GM23338 (cell line): ENCODE measurements at regions not wholly inside any gene's neighbourhood (a gene's known extent, or its start where the extent isn't known, plus 50 kb on each side); places are given as distances from the start of the nearest gene placed in this dataset.

Experiments
- ATAC-seq: fragments of 200-7000 bp; cut with Tn5 transposase; 3 replicates; pipeline ENCODE4 v1.9.1; 2020
- DNase-seq: peaks from one replicate; pipeline ENCODE4 v3.0.0-alpha.2; 2015; ENCODE audit warnings: low spot score
- H2AFZ ChIP-seq: fragments of 200-600 bp; sonication (generic); 2 replicates; pipeline ENCODE4 v1.8.0; 2016; ENCODE audit warnings: antibody characterized with exemption, mild to moderate bottlenecking, moderate library complexity
- H3F3A ChIP-seq: fragments of 200-600 bp; sonication (generic); replicated peaks from 2 replicates; pipeline ENCODE4 v1.8.0; 2017; ENCODE audit warnings: antibody characterized with exemption, mixed run types, low read depth
- H3K27ac ChIP-seq: fragments of 200-600 bp; sonication (generic); 2 replicates; pipeline ENCODE4 v1.6.1; 2016; ENCODE audit warnings: low read depth
- H3K27me3 ChIP-seq: fragments of 200-600 bp; sonication (generic); 2 replicates; pipeline ENCODE4 v1.8.0; 2016; ENCODE audit warnings: mild to moderate bottlenecking, mixed run types, moderate library complexity; ENCODE audit not compliant: insufficient read depth
- H3K36me3 ChIP-seq: fragments of 200-600 bp; sonication (generic); 2 replicates; pipeline ENCODE4 v1.8.0; 2016; ENCODE audit warnings: mild to moderate bottlenecking; ENCODE audit not compliant: insufficient read depth
- H3K4me1 ChIP-seq: fragments of 200-600 bp; sonication (generic); 2 replicates; pipeline ENCODE4 v1.8.0; 2016; ENCODE audit warnings: mild to moderate bottlenecking, moderate library complexity; ENCODE audit not compliant: insufficient read depth
- H3K4me2 ChIP-seq: fragments of 200-600 bp; sonication (generic); 2 replicates; pipeline ENCODE4 v1.7.1; 2017; ENCODE audit warnings: mixed run types
- H3K4me3 ChIP-seq: fragments of 200-600 bp; sonication (generic); 2 replicates; pipeline ENCODE4 v1.6.1; 2016; ENCODE audit warnings: mixed run types
- H3K79me2 ChIP-seq: fragments of 200-600 bp; sonication (generic); replicated peaks from 2 replicates; pipeline ENCODE4 v1.8.0; 2017; ENCODE audit warnings: mild to moderate bottlenecking; ENCODE audit not compliant: insufficient read depth
- H3K9me2 ChIP-seq: fragments of 200-600 bp; sonication (generic); 2 replicates; pipeline ENCODE4 v1.8.0; 2017; ENCODE audit not compliant: insufficient read depth
- H4K20me1 ChIP-seq: fragments of 200-600 bp; sonication (generic); replicated peaks from 2 replicates; pipeline ENCODE4 v1.8.0; 2017; ENCODE audit warnings: mild to moderate bottlenecking; ENCODE audit not compliant: insufficient read depth
- H3K27ac Mint-ChIP-seq: 2 replicates; pipeline ENCODE4 v1.8.0; 2020; ENCODE audit warnings: inconsistent platforms, mild to moderate bottlenecking, moderate library complexity, mixed read lengths
- H3K27me3 Mint-ChIP-seq: 3 replicates; pipeline ENCODE4 v1.8.0; 2022; ENCODE audit warnings: low read depth, mild to moderate bottlenecking, moderate library complexity, mixed read lengths, inconsistent platforms; ENCODE audit not compliant: insufficient read depth, poor library complexity
- H3K36me3 Mint-ChIP-seq: 3 replicates; pipeline ENCODE4 v1.8.0; 2021; ENCODE audit warnings: low read depth, mild to moderate bottlenecking, inconsistent platforms, moderate library complexity, mixed read lengths
- H3K4me1 Mint-ChIP-seq: 3 replicates; pipeline ENCODE4 v1.8.0; 2020; ENCODE audit warnings: mild to moderate bottlenecking, inconsistent platforms, mixed read lengths
- H3K4me3 Mint-ChIP-seq: 3 replicates; pipeline ENCODE4 v1.8.0; 2021; ENCODE audit warnings: moderate library complexity, mild to moderate bottlenecking, inconsistent platforms, mixed read lengths
- H3K9me3 Mint-ChIP-seq: 3 replicates; pipeline ENCODE4 v1.8.0; 2020; ENCODE audit warnings: moderate library complexity, mild to moderate bottlenecking, inconsistent platforms, mixed read lengths
- CREB1 ChIP-seq: fragments of 250-450 bp; sonication (Bioruptor Pico); IDR thresholded peaks from 2 replicates; pipeline ENCODE4 v1.5.0; 2020; ENCODE audit warnings: low read depth, mild to moderate bottlenecking, moderate library complexity
- CTCF ChIP-seq, 2 experiments: fragments of 200-600 bp in 1 of 2; sonication (generic) in 1 of 2; conservative IDR thresholded peaks; 2 replicates each; pipeline versions ENCODE4 v1.5.1 to v1.6.1; 2016 to 2017; ENCODE audit warnings: antibody characterized with exemption in 2 of 2, low read depth in 2 of 2, mild to moderate bottlenecking in 2 of 2, moderate library complexity in 1 of 2
- ETS1 ChIP-seq: IDR thresholded peaks from 2 replicates; pipeline ENCODE4 v1.6.1; 2016; ENCODE audit warnings: antibody characterized with exemption
- EZH2phosphoT487 ChIP-seq: fragments of 200-600 bp; sonication (generic); IDR thresholded peaks from one replicate; pipeline ENCODE4 v1.8.1; 2018; ENCODE audit warnings: antibody characterized with exemption; ENCODE audit not compliant: unreplicated experiment
- JUNB ChIP-seq: IDR thresholded peaks from one replicate; pipeline ENCODE4 v1.6.1; 2016; ENCODE audit warnings: antibody characterized with exemption; ENCODE audit not compliant: unreplicated experiment
- NANOG ChIP-seq: IDR thresholded peaks from 2 replicates; pipeline ENCODE4 v1.6.1; 2016; ENCODE audit warnings: antibody characterized with exemption, borderline replicate concordance
- POLR2AphosphoS5 ChIP-seq: IDR thresholded peaks from 2 replicates; pipeline ENCODE4 v1.6.1; 2016; ENCODE audit warnings: antibody characterized with exemption, low read depth
- STAT1 ChIP-seq: IDR thresholded peaks from one replicate; pipeline ENCODE4 v1.6.1; 2016; ENCODE audit warnings: antibody characterized with exemption; ENCODE audit not compliant: unreplicated experiment
- ZNF114 ChIP-seq: fragments of 250-450 bp; sonication (Bioruptor Pico); IDR thresholded peaks from 2 replicates; pipeline ENCODE4 v1.5.0; 2020; ENCODE audit warnings: mild to moderate bottlenecking, moderate library complexity
- ZNF331 ChIP-seq: fragments of 250-450 bp; sonication (Bioruptor Pico); IDR thresholded peaks from 2 replicates; pipeline ENCODE4 v1.5.0; 2020; ENCODE audit warnings: low read depth, mild to moderate bottlenecking, moderate library complexity
- ZNF462 ChIP-seq: fragments of 250-450 bp; sonication (Bioruptor Pico); IDR thresholded peaks from 2 replicates; pipeline ENCODE4 v1.5.0; 2020; ENCODE audit warnings: mild to moderate bottlenecking, moderate library complexity

GRCh38 chr13:26831336-26831908 lies 70.8 kb upstream of the GPR12 start (continued):
- no peak for TF ChIP-seq ZNF462
- TF ChIP-seq JUNB: no peak
- TF ChIP-seq NANOG: no peak
- TF ChIP-seq ZNF331 (CRISPR knock-in tag): no peak
- TF ChIP-seq STAT1: no peak
- no peak for TF ChIP-seq ETS1
- TF ChIP-seq POLR2AphosphoS5: no peak
- no peak for TF ChIP-seq CREB1 (CRISPR knock-in tag)
- TF ChIP-seq ZNF114 (CRISPR knock-in tag): no peak

GRCh38 chr13:26829716-26830115 lies 69.1 kb upstream of the GPR12 start:
- H3K36me3 ChIP-seq: no peaks in the 10 kb centered on the region
- Mint-ChIP-seq H3K4me3 (no peak overlapping the region), H3K36me3 (no peaks in the 10 kb centered on the region), H3K27ac (no peak overlapping the region), H3K4me1 (peaks cover 7% of the 10 kb centered on the region; the same call in 2 of the 3 replicates), H3K9me3 (no peaks in the 10 kb centered on the region), H3K27me3 (peaks cover 8% of the 10 kb centered on the region)
- H3F3A ChIP-seq: no peaks in the 10 kb centered on the region
- peaks cover 4% of the 10 kb centered on the region; the same call in 1 of the 2 replicates for H3K4me1 ChIP-seq
- no peak overlapping the region for H3K4me3 ChIP-seq
- no peak overlapping the region for H3K4me2 ChIP-seq
- no peaks in the 10 kb centered on the region for H3K9me2 ChIP-seq
- H3K27ac ChIP-seq: no peak overlapping the region
- DNase-seq (no peak), ATAC-seq (no peak)
- no peaks in the 10 kb centered on the region for H3K27me3 ChIP-seq
- H4K20me1 ChIP-seq: no peaks in the 10 kb centered on the region
- H2AFZ ChIP-seq: no peak overlapping the region
- no peaks in the 10 kb centered on the region for H3K79me2 ChIP-seq
- TF ChIP-seq ETS1: no peak
- TF ChIP-seq EZH2phosphoT487: no peak
- TF ChIP-seq NANOG: no peak
- TF ChIP-seq JUNB: no peak
- TF ChIP-seq POLR2AphosphoS5: no peak
- TF ChIP-seq ZNF114 (CRISPR knock-in tag): no peak
- no peak for TF ChIP-seq CTCF (conservative IDR thresholded peaks at IDR 0.05; ENCODE audit: low read depth in 2 of 2)
